ENCODE measurements at regions not wholly inside any gene's neighbourhood (a gene's known extent, or its start where the extent isn't known, plus 50 kb on each side); places are given as distances from the start of the nearest gene placed in this dataset.

GRCh38 chr1:90561103-90561783 is 155.9 kb downstream of the BARHL2 start:
- TF ChIP-seq CTCF (IDR thresholded peaks at IDR 0.05; ENCODE audit: insufficient read depth, low read length) (no peak), POLR2AphosphoS5 (IDR thresholded peaks at IDR 0.05; ENCODE audit: low read depth) (no peak), SPI1 (IDR thresholded peaks at IDR 0.05; ENCODE audit: borderline replicate concordance, low read depth) (no peak), GABPA (IDR thresholded peaks at IDR 0.05; ENCODE audit: low read depth) (no peak)
- TF ChIP-seq, protein P1, sequence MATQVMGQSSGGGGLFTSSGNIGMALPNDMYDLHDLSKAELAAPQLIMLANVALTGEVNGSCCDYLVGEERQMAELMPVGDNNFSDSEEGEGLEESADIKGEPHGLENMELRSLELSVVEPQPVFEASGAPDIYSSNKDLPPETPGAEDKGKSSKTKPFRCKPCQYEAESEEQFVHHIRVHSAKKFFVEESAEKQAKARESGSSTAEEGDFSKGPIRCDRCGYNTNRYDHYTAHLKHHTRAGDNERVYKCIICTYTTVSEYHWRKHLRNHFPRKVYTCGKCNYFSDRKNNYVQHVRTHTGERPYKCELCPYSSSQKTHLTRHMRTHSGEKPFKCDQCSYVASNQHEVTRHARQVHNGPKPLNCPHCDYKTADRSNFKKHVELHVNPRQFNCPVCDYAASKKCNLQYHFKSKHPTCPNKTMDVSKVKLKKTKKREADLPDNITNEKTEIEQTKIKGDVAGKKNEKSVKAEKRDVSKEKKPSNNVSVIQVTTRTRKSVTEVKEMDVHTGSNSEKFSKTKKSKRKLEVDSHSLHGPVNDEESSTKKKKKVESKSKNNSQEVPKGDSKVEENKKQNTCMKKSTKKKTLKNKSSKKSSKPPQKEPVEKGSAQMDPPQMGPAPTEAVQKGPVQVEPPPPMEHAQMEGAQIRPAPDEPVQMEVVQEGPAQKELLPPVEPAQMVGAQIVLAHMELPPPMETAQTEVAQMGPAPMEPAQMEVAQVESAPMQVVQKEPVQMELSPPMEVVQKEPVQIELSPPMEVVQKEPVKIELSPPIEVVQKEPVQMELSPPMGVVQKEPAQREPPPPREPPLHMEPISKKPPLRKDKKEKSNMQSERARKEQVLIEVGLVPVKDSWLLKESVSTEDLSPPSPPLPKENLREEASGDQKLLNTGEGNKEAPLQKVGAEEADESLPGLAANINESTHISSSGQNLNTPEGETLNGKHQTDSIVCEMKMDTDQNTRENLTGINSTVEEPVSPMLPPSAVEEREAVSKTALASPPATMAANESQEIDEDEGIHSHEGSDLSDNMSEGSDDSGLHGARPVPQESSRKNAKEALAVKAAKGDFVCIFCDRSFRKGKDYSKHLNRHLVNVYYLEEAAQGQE (IDR thresholded peaks at IDR 0.05; ENCODE audit: insufficient replicate concordance, low read depth): no peak

All from HL-60 (cell line).